ENCODE measurements at regions not wholly inside any gene's neighbourhood (a gene's known extent, or its start where the extent isn't known, plus 50 kb on each side); places are given as distances from the start of the nearest gene placed in this dataset.

GRCh38 chr10:8513155-8514147, 459.0 kb downstream of the GATA3 start:
- no peak for DNase-seq (ENCODE audit: low spot score)
- Histone ChIP-seq H3K27me3 (no peaks in the 10 kb centered on the region), H3K9me3 (no peaks in the 10 kb centered on the region), H3K36me3 (no peaks in the 10 kb centered on the region), H3K4me3 (no peak overlapping the region), H3K4me1 (no peaks in the 10 kb centered on the region), H3K27ac (no peak overlapping the region)
- no peak for TF ChIP-seq CTCF (IDR thresholded peaks at IDR 0.05)

- Histone ChIP-seq H3K9me3 (no peaks in the 10 kb centered on the region), H3K4me1 (no peaks in the 10 kb centered on the region), H3K27me3 (no peaks in the 10 kb centered on the region), H3K27ac (no peak overlapping the region), H3K36me3 (no peaks in the 10 kb centered on the region), H3K4me3 (no peak overlapping the region)
- DNase-seq (ENCODE audit: low spot score) = no peak
- TF ChIP-seq CTCF (IDR thresholded peaks at IDR 0.05) = no peak
Observed at GRCh38 chr10:8520382-8520781, 465.9 kb downstream of the GATA3 start.

GRCh38 chr10:8527773-8528172, 473.3 kb downstream of the GATA3 start:
- TF ChIP-seq CTCF (IDR thresholded peaks at IDR 0.05) = no peak
- Histone ChIP-seq H3K4me3 (no peak overlapping the region), H3K4me1 (no peaks in the 10 kb centered on the region), H3K27me3 (no peaks in the 10 kb centered on the region), H3K27ac (no peak overlapping the region), H3K9me3 (no peaks in the 10 kb centered on the region), H3K36me3 (no peaks in the 10 kb centered on the region)
- DNase-seq (ENCODE audit: low spot score) = no peak

- no peak for TF ChIP-seq CTCF (IDR thresholded peaks at IDR 0.05)
- Histone ChIP-seq H3K4me1 (no peaks in the 10 kb centered on the region), H3K27me3 (no peaks in the 10 kb centered on the region), H3K4me3 (no peak overlapping the region), H3K27ac (no peak overlapping the region), H3K9me3 (no peaks in the 10 kb centered on the region), H3K36me3 (no peaks in the 10 kb centered on the region)
- DNase-seq (ENCODE audit: low spot score) = no peak
Observed at GRCh38 chr10:8531116-8531515, 476.6 kb downstream of the GATA3 start.

- TF ChIP-seq CTCF (IDR thresholded peaks at IDR 0.05) = no peak
- Histone ChIP-seq H3K4me1 (no peaks in the 10 kb centered on the region), H3K9me3 (no peaks in the 10 kb centered on the region), H3K36me3 (no peaks in the 10 kb centered on the region), H3K27ac (no peak overlapping the region), H3K27me3 (no peaks in the 10 kb centered on the region), H3K4me3 (no peak overlapping the region)
- no peak for DNase-seq (ENCODE audit: low spot score)
Observed at GRCh38 chr10:8532647-8533046, 478.2 kb downstream of the GATA3 start.

Data from right atrium auricular region (tissue), 2 donors.